Heart left ventricle (tissue), 13 donors: ENCODE measurements at regions not wholly inside any gene's neighbourhood (a gene's known extent, or its start where the extent isn't known, plus 50 kb on each side); places are given as distances from the start of the nearest gene placed in this dataset.
"Not testable (repeated sequence)": the region's sequence is repeated elsewhere in the genome, so short reads cannot be mapped to it uniquely, and the experiment has no call there.

Experiments
- POLR2A ChIP-seq, 2 donors: fragments of 450-650 bp; IDR thresholded peaks; one replicate each; pipeline ENCODE4 v1.6.1; 2017; ENCODE audit warnings: antibody characterized with exemption in 2 of 2, mild to moderate bottlenecking in 2 of 2, moderate library complexity in 2 of 2
- TF ChIP-seq, protein P1 (sequence below), 12 donors: fragments of 200-600 bp; sonication (generic) in 4 of 12; IDR thresholded peaks; one replicate each; pipeline versions ENCODE4 v1.5.0 to v1.8.0; 2018 to 2022; ENCODE audit warnings: antibody characterized with exemption in 12 of 12, mild to moderate bottlenecking in 5 of 12
- donor health status: ischemic (EF 13 %, LVEDD 7.1; RV severe dilation, severe dysfunction).
- donor health status: DM: no; HTN: yes; CAD: no.
- donor health status: DM: no; HTN: no; CAD: no.
- donor health status: ischemic (EF 25% LVEDD 6.9; RV normal size, moderate dysfunction).
- donor health status: ischemic (EF 25% LVEDD 5.7; RV mildly dilated, moderate dysfunction).
- donor health status: ischemic (EF 35%, LVEDD 5.7; RV mildly dilated, moderate dysfunction).
- donor health status: nonischemic (EF 11% LVEDD 7.7; RV severe dilation, severe dysfunction).
- donor health status: DM: yes; HTN: yes; CAD: no.
- donor health status: PGD.
- donor health status: ischemic (EF 29% LVEDD 5.4; RV normal size, mild dysfunction).
- donor health status: nonischemic (EF 23%, LVEDD 6.1; RV moderate dilation, normal function).

DNA sequence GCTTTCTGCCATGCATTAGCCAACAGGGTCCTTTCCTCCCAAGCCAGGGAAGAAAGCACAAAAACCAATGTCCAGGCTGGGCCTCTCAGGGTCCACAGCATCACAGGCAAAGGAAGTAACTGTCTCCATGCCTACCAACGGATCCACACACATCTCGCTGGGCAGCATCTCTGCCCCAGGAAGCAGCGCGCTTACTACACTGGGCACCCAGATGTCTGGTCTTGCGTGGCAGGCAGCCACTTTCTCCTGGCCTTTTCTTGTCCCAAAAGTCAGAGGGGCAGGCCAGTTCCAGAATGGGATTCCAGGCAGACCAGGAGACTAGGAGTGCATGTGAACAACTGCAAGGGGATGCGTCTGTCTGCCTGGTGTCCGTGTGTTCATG lies 153.3 kb upstream of the PLGLB2 start:
- TF ChIP-seq, protein P1, sequence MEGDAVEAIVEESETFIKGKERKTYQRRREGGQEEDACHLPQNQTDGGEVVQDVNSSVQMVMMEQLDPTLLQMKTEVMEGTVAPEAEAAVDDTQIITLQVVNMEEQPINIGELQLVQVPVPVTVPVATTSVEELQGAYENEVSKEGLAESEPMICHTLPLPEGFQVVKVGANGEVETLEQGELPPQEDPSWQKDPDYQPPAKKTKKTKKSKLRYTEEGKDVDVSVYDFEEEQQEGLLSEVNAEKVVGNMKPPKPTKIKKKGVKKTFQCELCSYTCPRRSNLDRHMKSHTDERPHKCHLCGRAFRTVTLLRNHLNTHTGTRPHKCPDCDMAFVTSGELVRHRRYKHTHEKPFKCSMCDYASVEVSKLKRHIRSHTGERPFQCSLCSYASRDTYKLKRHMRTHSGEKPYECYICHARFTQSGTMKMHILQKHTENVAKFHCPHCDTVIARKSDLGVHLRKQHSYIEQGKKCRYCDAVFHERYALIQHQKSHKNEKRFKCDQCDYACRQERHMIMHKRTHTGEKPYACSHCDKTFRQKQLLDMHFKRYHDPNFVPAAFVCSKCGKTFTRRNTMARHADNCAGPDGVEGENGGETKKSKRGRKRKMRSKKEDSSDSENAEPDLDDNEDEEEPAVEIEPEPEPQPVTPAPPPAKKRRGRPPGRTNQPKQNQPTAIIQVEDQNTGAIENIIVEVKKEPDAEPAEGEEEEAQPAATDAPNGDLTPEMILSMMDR (IDR thresholded peaks at IDR 0.05), result not testable (repeated sequence)
- TF ChIP-seq POLR2A (IDR thresholded peaks at IDR 0.05), result not testable (repeated sequence)
